ENCODE measurements at regions not wholly inside any gene's neighbourhood (a gene's known extent, or its start where the extent isn't known, plus 50 kb on each side); places are given as distances from the start of the nearest gene placed in this dataset.

DNA sequence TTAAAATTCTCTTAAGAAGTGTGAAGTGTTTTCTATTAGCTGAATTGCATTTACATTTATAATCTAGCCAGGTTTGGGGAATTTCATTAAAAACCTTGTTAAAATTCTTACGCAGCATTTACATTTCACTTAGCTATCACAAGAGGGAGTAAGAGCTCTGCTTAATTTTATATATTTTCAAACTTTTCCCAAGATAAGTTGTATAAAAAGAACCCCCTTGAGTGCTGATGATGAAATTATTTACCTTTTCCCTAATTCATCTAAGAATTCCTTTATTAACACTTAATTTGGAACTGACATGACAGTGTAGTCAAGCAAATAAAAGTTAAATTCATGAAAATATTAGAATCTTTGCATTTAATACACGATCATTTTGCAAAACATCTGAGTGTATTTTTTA, 54.2 kb upstream of the ZSWIM2 start:
- SMC1A ChIA-PET (ENCODE audit: uncharacterized antibody, unreplicated experiment) = interaction anchor here (0.7 to 3.7 kb wide), 27 partner anchors 9 to 622 kb away, joined by 3 to 25 read pairs (median 4); partner anchors contain the start of gene CALCRL
- Histone ChIP-seq H4K20me1 (ENCODE audit: control insufficient read depth, insufficient read depth) (no peaks in the 10 kb centered on the region), H2AFZ (ENCODE audit: control insufficient read depth, low read depth, low read length) (no peak overlapping the region), H3K9ac (ENCODE audit: control insufficient read depth, insufficient read depth, low read length) (no peak overlapping the region), H3K36me3 (ENCODE audit: control insufficient read depth in 2 of 2, insufficient read depth in 2 of 2, low read length in 1 of 2) (no peaks in the 10 kb centered on the region), H3K79me2 (ENCODE audit: control insufficient read depth, insufficient read depth, low read length) (no peaks in the 10 kb centered on the region), H3K9me3 (replicated peaks; ENCODE audit: control insufficient read depth, insufficient read depth, low read length) (no peaks in the 10 kb centered on the region), H3K4me3 (no peak overlapping the region), H3K4me1 (ENCODE audit: control insufficient read depth, insufficient read depth, low read length) (no peaks in the 10 kb centered on the region), H3K27ac (ENCODE audit: control insufficient read depth, insufficient read depth) (no peak overlapping the region), H3K27me3 (replicated peaks in 1 of 2; ENCODE audit: control insufficient read depth in 2 of 2, insufficient read depth in 2 of 2, low read length in 1 of 2) (no peaks in the 10 kb centered on the region), H3K4me2 (ENCODE audit: control insufficient read depth, insufficient read depth) (no peak overlapping the region)
- intact Hi-C loops (cut with micrococcal nuclease; ENCODE audit: unreplicated experiment) (loop anchor here (2.0 to 5.0 kb wide), 2 partner anchors 41 to 550 kb away; no protein-coding TSS in a partner anchor), in situ Hi-C loops (cut with MboI) (no loop called here)
- 9% methylated on average over 2 of the region's 2 CpGs for WGBS (ENCODE audit: insufficient coverage, insufficient replicate concordance, low lambda C conversion rate, missing lambda C conversion rate)
- DNase-seq (ENCODE audit: low read depth, low spot score) (no peak), ATAC-seq (no peak), FAIRE-seq (no peak)
- POLR2A ChIA-PET = no interaction called here
- RAD21 ChIA-PET (ENCODE audit: unreplicated experiment) = interaction anchor here (0.7 to 4.0 kb wide), 17 partner anchors 9 to 554 kb away, joined by 3 to 28 read pairs (median 6); partner anchors contain the start of gene CALCRL
- no TSS peak for BruUV-seq (replicated peaks)
- CTCF ChIA-PET = interaction anchor here (0.5 to 3.7 kb wide), 20 partner anchors 9 to 1426 kb away, joined by 3 to 20 read pairs (median 5); partner anchors contain the start of gene CALCRL
- TF ChIP-seq, protein P1, sequence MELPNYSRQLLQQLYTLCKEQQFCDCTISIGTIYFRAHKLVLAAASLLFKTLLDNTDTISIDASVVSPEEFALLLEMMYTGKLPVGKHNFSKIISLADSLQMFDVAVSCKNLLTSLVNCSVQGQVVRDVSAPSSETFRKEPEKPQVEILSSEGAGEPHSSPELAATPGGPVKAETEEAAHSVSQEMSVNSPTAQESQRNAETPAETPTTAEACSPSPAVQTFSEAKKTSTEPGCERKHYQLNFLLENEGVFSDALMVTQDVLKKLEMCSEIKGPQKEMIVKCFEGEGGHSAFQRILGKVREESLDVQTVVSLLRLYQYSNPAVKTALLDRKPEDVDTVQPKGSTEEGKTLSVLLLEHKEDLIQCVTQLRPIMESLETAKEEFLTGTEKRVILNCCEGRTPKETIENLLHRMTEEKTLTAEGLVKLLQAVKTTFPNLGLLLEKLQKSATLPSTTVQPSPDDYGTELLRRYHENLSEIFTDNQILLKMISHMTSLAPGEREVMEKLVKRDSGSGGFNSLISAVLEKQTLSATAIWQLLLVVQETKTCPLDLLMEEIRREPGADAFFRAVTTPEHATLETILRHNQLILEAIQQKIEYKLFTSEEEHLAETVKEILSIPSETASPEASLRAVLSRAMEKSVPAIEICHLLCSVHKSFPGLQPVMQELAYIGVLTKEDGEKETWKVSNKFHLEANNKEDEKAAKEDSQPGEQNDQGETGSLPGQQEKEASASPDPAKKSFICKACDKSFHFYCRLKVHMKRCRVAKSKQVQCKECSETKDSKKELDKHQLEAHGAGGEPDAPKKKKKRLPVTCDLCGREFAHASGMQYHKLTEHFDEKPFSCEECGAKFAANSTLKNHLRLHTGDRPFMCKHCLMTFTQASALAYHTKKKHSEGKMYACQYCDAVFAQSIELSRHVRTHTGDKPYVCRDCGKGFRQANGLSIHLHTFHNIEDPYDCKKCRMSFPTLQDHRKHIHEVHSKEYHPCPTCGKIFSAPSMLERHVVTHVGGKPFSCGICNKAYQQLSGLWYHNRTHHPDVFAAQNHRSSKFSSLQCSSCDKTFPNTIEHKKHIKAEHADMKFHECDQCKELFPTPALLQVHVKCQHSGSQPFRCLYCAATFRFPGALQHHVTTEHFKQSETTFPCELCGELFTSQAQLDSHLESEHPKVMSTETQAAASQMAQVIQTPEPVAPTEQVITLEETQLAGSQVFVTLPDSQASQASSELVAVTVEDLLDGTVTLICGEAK (IDR thresholded peaks at IDR 0.05; ENCODE audit: borderline replicate concordance) = no peak
- TF ChIP-seq ESRRA (IDR thresholded peaks at IDR 0.05; ENCODE audit: low read length) (no peak), CTCF (IDR thresholded peaks at IDR 0.05 in 2 of 3, conservative IDR thresholded peaks at IDR 0.05 in 1 of 3; ENCODE audit: control insufficient read depth in 2 of 3, extremely low read depth in 1 of 3, insufficient read depth in 1 of 3, low read depth in 3 of 3, low read length in 3 of 3) (peak in 2 of 3 experiments; percentile 8 to 34; a peak in 2 of 6 replicates), CEBPB (IDR thresholded peaks at IDR 0.05; ENCODE audit: borderline replicate concordance in 1 of 2, low read depth in 2 of 2, low read length in 2 of 2) (no peak), CHD2 (IDR thresholded peaks at IDR 0.05; ENCODE audit: borderline replicate concordance, low read depth, low read length) (no peak), TARDBP (IDR thresholded peaks at IDR 0.05; ENCODE audit: borderline replicate concordance) (no peak), IKZF2 (IDR thresholded peaks at IDR 0.05) (no peak), RAD21 (IDR thresholded peaks at IDR 0.05; ENCODE audit: insufficient read depth, low read depth, low read length) (peak; percentile 45)
- TF ChIP-seq, protein P2, sequence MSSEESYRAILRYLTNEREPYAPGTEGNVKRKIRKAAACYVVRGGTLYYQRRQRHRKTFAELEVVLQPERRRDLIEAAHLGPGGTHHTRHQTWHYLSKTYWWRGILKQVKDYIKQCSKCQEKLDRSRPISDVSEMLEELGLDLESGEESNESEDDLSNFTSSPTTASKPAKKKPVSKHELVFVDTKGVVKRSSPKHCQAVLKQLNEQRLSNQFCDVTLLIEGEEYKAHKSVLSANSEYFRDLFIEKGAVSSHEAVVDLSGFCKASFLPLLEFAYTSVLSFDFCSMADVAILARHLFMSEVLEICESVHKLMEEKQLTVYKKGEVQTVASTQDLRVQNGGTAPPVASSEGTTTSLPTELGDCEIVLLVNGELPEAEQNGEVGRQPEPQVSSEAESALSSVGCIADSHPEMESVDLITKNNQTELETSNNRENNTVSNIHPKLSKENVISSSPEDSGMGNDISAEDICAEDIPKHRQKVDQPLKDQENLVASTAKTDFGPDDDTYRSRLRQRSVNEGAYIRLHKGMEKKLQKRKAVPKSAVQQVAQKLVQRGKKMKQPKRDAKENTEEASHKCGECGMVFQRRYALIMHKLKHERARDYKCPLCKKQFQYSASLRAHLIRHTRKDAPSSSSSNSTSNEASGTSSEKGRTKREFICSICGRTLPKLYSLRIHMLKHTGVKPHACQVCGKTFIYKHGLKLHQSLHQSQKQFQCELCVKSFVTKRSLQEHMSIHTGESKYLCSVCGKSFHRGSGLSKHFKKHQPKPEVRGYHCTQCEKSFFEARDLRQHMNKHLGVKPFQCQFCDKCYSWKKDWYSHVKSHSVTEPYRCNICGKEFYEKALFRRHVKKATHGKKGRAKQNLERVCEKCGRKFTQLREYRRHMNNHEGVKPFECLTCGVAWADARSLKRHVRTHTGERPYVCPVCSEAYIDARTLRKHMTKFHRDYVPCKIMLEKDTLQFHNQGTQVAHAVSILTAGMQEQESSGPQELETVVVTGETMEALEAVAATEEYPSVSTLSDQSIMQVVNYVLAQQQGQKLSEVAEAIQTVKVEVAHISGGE (CRISPR knock-in tag; IDR thresholded peaks at IDR 0.05) = no peak

Measured in GM12878 (cell line).